NCI-H2227 treated with DMSO at 0.1 percent for 48 hours (cell line): ENCODE measurements at regions not wholly inside any gene's neighbourhood (a gene's known extent, or its start where the extent isn't known, plus 50 kb on each side); places are given as distances from the start of the nearest gene placed in this dataset.
A peak's percentile ranks its signal among the peaks of the same experiment; 100 is the strongest.
"Not testable (repeated sequence)": the region's sequence is repeated elsewhere in the genome, so short reads cannot be mapped to it uniquely, and the experiment has no call there.

Source experiments
- DNase-seq: peaks from one replicate; lab custom pipeline; 2025; lab: John Stamatoyannopoulos, UW

- DNase-seq = not testable (repeated sequence)
These were observed 1533.5 kb upstream of the TPTE start for GRCh38 chr21:8987896-8988295.

GRCh38 chr21:8988696-8989095, 1532.7 kb upstream of the TPTE start:
- peak; percentile 63 for DNase-seq

- peak; percentile 63 for DNase-seq
These were observed 1532.1 kb upstream of the TPTE start for GRCh38 chr21:8989261-8989711.

GRCh38 chr21:8989721-8990325, 1531.6 kb upstream of the TPTE start:
- DNase-seq = no peak

GRCh38 chr21:8990326-8991087, 1530.9 kb upstream of the TPTE start:
- peak; percentile 69 for DNase-seq

GRCh38 chr21:8991088-8991907, 1530.1 kb upstream of the TPTE start:
- DNase-seq = peak; percentile 51

- peak; percentile 64 for DNase-seq
These were observed 1529.3 kb upstream of the TPTE start for GRCh38 chr21:8991968-8992621.

GRCh38 chr21:8992731-8993174, 1528.6 kb upstream of the TPTE start:
- peak; percentile 64 for DNase-seq

GRCh38 chr21:8993284-8993942, 1528.0 kb upstream of the TPTE start:
- DNase-seq = peak; percentile 64

- no peak for DNase-seq
These were observed 1527.3 kb upstream of the TPTE start for GRCh38 chr21:8993943-8994639.

- DNase-seq = peak; percentile 61
These were observed 1526.5 kb upstream of the TPTE start for GRCh38 chr21:8994640-8995511.

GRCh38 chr21:8996487-8996968, 1524.9 kb upstream of the TPTE start:
- not testable (repeated sequence) for DNase-seq

- DNase-seq = no peak
These were observed 1524.4 kb upstream of the TPTE start for GRCh38 chr21:8997011-8997440.

GRCh38 chr21:8997443-8998390, 1523.7 kb upstream of the TPTE start:
- DNase-seq = not testable (repeated sequence)

GRCh38 chr21:8998480-8998879, 1522.9 kb upstream of the TPTE start:
- not testable (repeated sequence) for DNase-seq

GRCh38 chr21:8998946-8999681, 1522.3 kb upstream of the TPTE start:
- DNase-seq = no peak

- not testable (repeated sequence) for DNase-seq
These were observed 1521.3 kb upstream of the TPTE start for GRCh38 chr21:9000132-9000531.

GRCh38 chr21:9000671-9001070, 1520.7 kb upstream of the TPTE start:
- not testable (repeated sequence) for DNase-seq
